ENCODE measurements at regions not wholly inside any gene's neighbourhood (a gene's known extent, or its start where the extent isn't known, plus 50 kb on each side); places are given as distances from the start of the nearest gene placed in this dataset.

DNA sequence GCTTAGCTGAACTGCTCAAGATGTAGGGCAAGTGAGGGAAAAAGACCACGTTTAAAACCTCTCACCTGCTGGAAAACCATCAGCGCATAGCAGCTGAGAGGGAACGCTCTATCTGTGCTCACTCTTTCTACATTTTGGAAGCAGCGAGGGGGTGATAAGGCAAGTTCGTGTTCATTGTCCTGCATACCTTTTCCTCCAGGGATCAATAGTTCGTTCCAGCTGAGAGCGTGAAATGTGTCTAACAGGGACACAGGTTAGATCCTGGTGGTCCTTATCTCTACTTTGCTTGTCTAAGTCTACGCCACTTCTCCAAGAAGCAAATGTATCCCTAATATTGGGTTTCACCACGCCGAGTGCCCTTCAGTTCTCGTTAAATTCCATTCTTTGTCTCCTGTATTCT lies 183.5 kb upstream of the ZFHX3 start:
- no peaks in the 10 kb centered on the region for H3K4me1 Mint-ChIP-seq
- DNase-seq (no peak), ATAC-seq (no peak)
- peaks cover 4% of the 10 kb centered on the region for H3K9me3 Mint-ChIP-seq
- no peak overlapping the region for H3K4me3 Mint-ChIP-seq
- no peaks in the 10 kb centered on the region for H3K27me3 Mint-ChIP-seq
- H3K36me3 Mint-ChIP-seq (ENCODE audit: low read depth): no peaks in the 10 kb centered on the region
- H3K27ac Mint-ChIP-seq: no peak overlapping the region

DNA sequence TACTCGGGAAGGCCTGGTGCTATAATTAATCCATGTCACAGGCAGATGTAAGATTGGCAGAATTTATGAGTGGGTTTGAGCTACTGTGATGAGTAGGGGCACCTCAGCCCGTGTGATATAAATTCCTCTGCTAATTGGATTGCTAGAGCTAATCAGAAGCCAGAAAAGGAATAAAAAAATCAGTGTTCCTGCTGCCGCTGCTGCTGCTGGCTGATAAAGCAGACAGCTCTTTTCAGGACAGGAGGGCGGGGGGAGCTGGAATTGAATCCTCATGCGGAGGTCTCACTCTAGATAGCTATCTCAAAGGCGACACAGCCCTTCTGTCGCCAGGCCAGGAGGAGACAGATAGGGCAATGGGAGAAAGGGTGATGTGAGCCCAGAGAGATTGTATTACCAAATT lies 182.7 kb upstream of the ZFHX3 start:
- Mint-ChIP-seq H3K4me3 (no peak overlapping the region), H3K36me3 (ENCODE audit: low read depth) (no peaks in the 10 kb centered on the region), H3K9me3 (peaks cover 4% of the 10 kb centered on the region), H3K4me1 (no peaks in the 10 kb centered on the region), H3K27ac (no peak overlapping the region), H3K27me3 (peaks cover 2% of the 10 kb centered on the region)
- ATAC-seq (no peak), DNase-seq (no peak)

DNA sequence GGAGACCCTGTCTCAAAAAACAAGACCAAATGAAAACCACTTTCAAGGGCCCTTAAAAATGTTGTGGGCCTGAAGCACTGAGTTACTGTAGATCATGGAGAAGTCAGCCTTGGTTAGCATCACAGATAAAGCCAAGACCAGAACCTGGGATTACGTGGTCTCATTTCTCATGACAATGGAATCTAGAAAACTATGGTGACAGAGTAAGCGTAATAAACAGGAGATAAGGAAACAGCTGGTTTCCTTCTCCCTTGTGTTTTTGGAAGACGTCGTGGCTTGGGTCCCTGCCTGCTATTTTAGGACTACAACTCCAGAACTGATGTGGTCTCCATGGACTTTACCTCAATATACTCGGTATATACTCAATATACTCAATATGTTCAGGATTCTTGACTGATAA lies 180.7 kb upstream of the ZFHX3 start:
- no peak for DNase-seq
- Mint-ChIP-seq H3K36me3 (ENCODE audit: low read depth) (no peaks in the 10 kb centered on the region), H3K9me3 (peaks cover 4% of the 10 kb centered on the region), H3K4me3 (no peak overlapping the region), H3K4me1 (no peaks in the 10 kb centered on the region), H3K27me3 (peaks cover 3% of the 10 kb centered on the region), H3K27ac (no peak overlapping the region)
- no peak for ATAC-seq

DNA sequence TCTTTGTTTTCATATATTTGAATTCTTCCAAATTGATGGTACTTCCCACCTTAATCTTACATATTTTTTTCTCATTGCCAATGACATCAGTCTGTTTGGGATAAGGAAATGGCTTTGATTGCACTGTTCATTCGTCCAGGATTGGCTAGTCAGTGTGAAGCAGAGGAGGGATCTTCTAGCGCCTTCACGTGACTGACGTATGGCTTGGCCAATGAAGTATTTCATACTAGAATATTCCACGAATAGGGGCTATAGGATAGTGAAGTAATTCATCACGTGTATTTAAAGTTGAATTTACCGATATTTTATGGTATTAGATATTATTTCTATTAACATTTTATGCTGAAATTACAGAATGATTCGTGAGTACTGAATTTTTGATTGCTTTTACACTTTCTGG lies 178.7 kb upstream of the ZFHX3 start:
- H3K27ac Mint-ChIP-seq: no peak overlapping the region
- no peak for ATAC-seq

DNA sequence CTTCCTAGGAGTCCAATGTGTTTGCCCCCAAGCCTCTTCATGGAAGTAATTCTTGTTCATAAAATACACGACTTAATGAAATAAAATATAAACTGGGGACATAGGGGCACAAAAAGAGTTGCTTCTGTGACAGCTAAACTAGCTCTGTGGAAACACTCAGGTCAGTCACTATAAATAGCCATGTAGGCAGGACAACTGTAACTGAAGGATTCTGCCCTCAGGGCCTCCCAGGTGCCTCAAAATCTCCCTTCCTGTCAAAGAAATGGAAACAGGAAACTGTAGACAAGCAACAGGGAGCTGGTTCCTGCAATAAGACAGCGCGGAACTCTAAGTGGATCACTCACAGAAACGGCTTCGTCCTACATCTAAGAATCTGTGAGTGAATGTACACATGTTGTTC lies 178.1 kb upstream of the ZFHX3 start:
- H3K27me3 Mint-ChIP-seq: peaks cover 3% of the 10 kb centered on the region
- H3K27ac Mint-ChIP-seq: no peak overlapping the region
- H3K9me3 Mint-ChIP-seq: no peaks in the 10 kb centered on the region
- no peak for DNase-seq
- no peak overlapping the region for H3K4me3 Mint-ChIP-seq
- no peaks in the 10 kb centered on the region for H3K36me3 Mint-ChIP-seq (ENCODE audit: low read depth)
- H3K4me1 Mint-ChIP-seq: no peaks in the 10 kb centered on the region
- ATAC-seq: no peak

More for the DNA sequence above, 178.7 kb upstream of the ZFHX3 start:
- Mint-ChIP-seq H3K4me1 (no peaks in the 10 kb centered on the region), H3K4me3 (no peak overlapping the region), H3K36me3 (ENCODE audit: low read depth) (no peaks in the 10 kb centered on the region), H3K9me3 (no peaks in the 10 kb centered on the region), H3K27me3 (peaks cover 3% of the 10 kb centered on the region)
- no peak for DNase-seq

DNA sequence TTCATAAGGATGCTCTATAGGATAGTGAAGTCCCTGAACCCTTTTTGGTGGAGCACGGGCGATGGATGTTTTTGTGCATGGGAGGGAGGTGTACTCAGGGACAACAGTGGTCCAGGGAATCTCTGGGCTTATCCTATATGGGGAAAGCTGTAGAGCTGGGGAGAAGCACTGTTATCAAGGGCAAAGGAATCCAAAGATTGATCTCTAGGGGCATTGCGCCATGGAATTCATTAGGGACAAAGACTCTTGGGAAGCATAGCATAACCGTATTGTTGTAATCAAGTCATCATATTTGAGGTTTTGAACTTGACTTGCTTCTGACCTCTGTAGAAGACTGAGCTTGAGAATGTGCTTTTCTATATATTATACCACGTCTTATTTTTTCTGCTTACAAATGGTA lies 172.9 kb upstream of the ZFHX3 start:
- Mint-ChIP-seq H3K4me1 (no peaks in the 10 kb centered on the region), H3K27me3 (peaks cover 3% of the 10 kb centered on the region), H3K27ac (no peak overlapping the region), H3K9me3 (no peaks in the 10 kb centered on the region), H3K36me3 (ENCODE audit: low read depth) (no peaks in the 10 kb centered on the region), H3K4me3 (no peak overlapping the region)
- DNase-seq (no peak), ATAC-seq (no peak)

DNA sequence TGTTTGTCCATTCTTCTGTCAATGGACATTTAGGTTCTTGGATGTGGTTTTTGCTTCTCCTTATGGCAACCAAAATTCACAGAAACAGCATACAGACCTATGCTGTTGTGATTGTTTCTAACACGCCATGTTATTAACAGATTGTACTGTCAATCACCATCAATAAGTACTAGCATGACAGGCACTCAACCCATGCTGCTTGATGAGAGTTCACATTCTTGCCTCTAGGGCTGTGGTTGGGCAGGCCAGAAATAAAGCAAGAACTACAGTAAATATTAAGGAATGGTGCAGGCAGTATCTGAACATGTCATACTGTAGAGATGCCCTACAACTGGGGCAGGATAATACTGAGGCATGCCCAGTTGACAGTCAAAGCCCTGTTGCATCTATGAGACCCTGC lies 171.2 kb upstream of the ZFHX3 start:
- DNase-seq: no peak
- ATAC-seq: no peak
- H3K9me3 Mint-ChIP-seq: no peaks in the 10 kb centered on the region
- H3K4me1 Mint-ChIP-seq: no peaks in the 10 kb centered on the region
- H3K27me3 Mint-ChIP-seq: no peaks in the 10 kb centered on the region
- H3K27ac Mint-ChIP-seq: no peak overlapping the region
- H3K36me3 Mint-ChIP-seq (ENCODE audit: low read depth): no peaks in the 10 kb centered on the region
- no peak overlapping the region for H3K4me3 Mint-ChIP-seq

DNA sequence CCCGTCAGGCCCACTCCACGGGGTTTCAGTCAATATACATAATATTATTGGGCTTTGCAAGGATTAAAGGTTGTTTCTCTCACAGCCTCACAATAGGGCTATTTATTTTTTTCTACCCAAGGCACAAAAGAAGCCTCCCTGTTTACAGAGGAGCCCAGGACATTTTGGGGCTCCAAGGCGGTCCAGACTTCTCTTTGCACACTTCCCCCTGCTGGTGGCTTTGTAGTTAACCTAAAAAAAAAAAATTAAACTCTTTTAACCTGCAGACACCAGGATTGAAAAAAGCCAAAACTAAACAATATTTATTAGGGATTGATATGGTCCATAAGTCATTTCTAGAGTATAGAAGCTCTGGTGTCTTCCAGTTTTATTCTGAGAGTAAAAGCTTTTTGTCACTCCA lies 169.7 kb upstream of the ZFHX3 start:
- ATAC-seq: no peak
- Mint-ChIP-seq H3K9me3 (no peaks in the 10 kb centered on the region), H3K4me1 (no peaks in the 10 kb centered on the region), H3K4me3 (no peak overlapping the region), H3K27me3 (no peaks in the 10 kb centered on the region), H3K27ac (no peak overlapping the region), H3K36me3 (ENCODE audit: low read depth) (no peaks in the 10 kb centered on the region)
- no peak for DNase-seq

DNA sequence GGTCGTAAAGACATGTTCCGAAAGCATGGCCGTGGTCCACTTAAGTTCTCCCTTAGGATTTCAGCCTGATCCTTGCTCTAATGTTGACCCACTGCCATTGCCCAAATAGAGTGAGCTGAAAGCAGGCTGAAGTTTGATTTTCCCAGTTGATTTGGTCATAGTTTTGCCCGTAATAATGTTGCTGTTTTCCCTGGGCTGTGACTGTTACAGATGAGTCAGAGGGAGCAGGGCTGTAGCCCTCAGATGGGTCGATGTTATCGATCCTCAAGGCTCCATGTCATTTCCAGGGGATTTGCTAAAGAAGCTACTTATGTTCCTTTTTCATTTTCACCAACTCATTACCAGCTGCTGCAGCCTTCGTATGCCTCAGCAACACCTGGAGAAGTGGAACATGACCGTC lies 169.0 kb upstream of the ZFHX3 start:
- no peaks in the 10 kb centered on the region for H3K27me3 Mint-ChIP-seq
- no peaks in the 10 kb centered on the region for H3K4me1 Mint-ChIP-seq
- H3K27ac Mint-ChIP-seq: no peak overlapping the region
- H3K36me3 Mint-ChIP-seq (ENCODE audit: low read depth): no peaks in the 10 kb centered on the region
- DNase-seq (no peak), ATAC-seq (no peak)
- H3K4me3 Mint-ChIP-seq: no peak overlapping the region
- no peaks in the 10 kb centered on the region for H3K9me3 Mint-ChIP-seq

DNA sequence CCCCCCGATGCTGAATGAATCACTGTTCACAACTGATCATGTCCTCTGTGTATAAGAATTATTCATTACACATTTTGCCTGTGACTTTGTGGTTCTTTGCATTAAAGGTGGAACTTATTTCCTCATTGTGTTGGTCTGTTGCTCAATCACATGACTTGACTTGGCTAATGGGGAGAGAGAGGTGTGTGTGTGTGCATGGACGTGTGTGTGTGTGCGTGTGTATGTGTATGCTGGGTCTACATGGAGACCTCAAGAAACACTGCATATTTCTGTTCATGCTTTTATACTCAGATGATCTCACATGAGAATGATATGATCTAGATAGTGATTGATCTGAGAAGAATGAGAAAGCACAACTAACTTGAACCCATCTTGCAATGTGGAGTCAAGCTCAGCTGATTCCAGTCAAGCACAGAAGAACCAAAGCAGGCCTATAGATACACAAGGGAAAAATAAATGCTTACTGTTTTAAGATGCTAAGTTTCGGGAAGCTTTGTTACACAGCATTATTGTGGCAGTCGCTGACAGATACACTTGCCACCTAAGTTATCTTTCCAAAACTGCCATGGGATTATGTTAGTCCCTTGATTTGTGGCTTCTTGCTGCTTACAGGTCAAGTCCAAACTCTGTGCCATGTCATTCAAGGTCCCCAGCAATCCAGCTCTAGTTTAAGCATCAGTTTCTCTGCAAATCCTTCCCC lies 167.9 kb upstream of the ZFHX3 start:
- Mint-ChIP-seq H3K4me3 (no peak overlapping the region), H3K4me1 (no peaks in the 10 kb centered on the region), H3K9me3 (no peaks in the 10 kb centered on the region), H3K27ac (no peak overlapping the region), H3K27me3 (no peaks in the 10 kb centered on the region), H3K36me3 (ENCODE audit: low read depth) (no peaks in the 10 kb centered on the region)
- DNase-seq (no peak), ATAC-seq (no peak)

DNA sequence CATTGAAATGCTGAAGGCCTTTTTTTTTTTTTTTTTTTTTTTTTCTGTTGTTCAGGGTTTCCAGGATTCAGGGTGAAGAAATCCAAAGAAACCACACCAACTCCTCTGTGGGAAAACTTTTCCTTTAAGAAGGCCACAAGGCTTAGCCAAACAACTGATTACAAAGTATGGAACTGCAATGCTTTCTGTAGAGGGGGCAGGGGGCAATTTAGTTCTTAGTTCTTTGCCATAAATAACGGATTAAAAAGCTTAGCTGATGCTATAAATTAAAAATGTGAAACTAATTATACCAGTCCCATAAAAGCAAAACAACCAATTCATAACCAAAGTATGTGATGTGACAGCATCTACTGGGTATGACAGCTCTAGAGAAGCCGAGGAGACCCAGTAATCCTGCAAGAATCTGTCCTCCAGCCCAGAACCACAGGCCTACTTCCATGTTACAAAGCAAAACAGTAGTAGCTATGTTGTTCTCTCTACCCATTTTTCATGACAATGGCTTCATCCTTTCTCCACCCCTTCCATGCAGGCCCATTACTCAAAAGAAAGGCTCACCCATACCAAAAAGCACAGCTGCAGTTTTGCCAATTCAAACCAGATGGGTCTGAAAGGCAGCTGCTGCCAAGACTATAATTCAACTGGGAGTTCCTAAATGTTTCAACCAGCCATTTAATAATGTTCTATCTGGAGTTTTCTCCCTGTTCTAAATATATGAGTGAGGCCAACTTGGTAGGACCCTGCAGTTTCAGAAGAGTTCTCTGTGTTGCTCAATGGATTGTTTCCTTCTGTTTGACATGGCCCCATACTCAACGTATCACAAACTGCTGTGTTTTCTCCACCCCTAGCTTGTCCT lies 167.1 kb upstream of the ZFHX3 start:
- no peaks in the 10 kb centered on the region for H3K4me1 Mint-ChIP-seq
- no peak overlapping the region for H3K27ac Mint-ChIP-seq
- H3K9me3 Mint-ChIP-seq: no peaks in the 10 kb centered on the region
- no peaks in the 10 kb centered on the region for H3K36me3 Mint-ChIP-seq (ENCODE audit: low read depth)
- DNase-seq (no peak), ATAC-seq (no peak)
- no peak overlapping the region for H3K4me3 Mint-ChIP-seq
- no peaks in the 10 kb centered on the region for H3K27me3 Mint-ChIP-seq

DNA sequence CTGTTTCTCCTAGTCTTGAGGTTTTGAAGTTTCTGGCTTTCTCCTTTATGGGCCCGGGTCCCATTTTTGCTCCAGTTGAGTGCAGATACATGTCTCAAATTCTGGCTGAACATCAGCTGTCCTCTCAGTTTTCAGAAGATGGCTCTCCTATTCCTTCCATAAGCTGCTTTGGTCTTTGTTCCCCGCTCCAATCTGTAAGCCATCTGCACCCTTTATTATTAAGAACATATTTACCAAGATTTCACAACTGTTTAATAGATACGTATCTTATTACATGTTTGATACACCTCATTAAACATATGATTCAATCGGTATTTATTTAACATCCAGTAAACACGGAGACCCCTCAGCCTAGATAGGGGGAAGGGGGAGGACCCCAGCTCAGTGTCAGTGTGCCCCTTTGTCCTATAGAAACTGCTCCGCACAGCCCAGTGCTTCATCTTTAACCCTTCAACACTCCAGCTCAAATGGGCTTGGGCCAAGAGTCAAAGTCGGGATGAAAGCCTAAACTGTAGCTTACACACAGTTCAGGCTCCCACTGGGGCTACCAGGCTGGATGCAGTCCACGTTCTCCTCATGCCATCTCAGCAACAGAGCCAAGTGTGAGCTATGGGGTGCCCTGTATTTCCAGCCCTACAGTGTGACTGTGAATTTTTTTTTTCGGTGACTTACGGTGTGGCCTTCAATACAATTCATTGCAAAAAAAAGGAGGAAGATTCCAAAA lies 166.0 kb upstream of the ZFHX3 start:
- no peaks in the 10 kb centered on the region for H3K36me3 Mint-ChIP-seq (ENCODE audit: low read depth)
- H3K4me3 Mint-ChIP-seq: no peak overlapping the region

DNA sequence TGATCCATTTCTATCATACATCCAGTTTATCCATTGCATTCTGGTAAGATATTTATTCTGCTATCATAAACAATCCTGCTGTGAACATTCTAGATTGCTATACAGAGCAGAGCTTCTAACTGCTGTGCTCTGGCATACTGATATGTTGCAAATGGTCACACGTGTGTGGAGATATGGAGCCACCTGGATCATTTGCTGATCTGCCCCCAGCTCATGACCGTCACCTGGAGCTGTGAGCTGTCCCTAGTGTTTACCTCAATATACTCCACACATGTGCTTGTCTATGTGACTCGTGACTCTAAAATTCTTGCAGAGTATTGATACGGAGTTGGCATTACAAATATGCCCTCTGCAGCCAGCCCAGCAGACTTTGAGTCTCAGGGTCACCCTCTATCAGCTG lies 164.5 kb upstream of the ZFHX3 start:
- Mint-ChIP-seq H3K9me3 (no peaks in the 10 kb centered on the region), H3K27me3 (no peaks in the 10 kb centered on the region), H3K36me3 (ENCODE audit: low read depth) (no peaks in the 10 kb centered on the region), H3K4me1 (no peaks in the 10 kb centered on the region), H3K4me3 (no peak overlapping the region), H3K27ac (no peak overlapping the region)
- ATAC-seq (no peak), DNase-seq (no peak)

More for the DNA sequence above, 166.0 kb upstream of the ZFHX3 start:
- Mint-ChIP-seq H3K9me3 (no peaks in the 10 kb centered on the region), H3K27me3 (no peaks in the 10 kb centered on the region), H3K4me1 (no peaks in the 10 kb centered on the region), H3K27ac (no peak overlapping the region)
- no peak for DNase-seq
- ATAC-seq: no peak

DNA sequence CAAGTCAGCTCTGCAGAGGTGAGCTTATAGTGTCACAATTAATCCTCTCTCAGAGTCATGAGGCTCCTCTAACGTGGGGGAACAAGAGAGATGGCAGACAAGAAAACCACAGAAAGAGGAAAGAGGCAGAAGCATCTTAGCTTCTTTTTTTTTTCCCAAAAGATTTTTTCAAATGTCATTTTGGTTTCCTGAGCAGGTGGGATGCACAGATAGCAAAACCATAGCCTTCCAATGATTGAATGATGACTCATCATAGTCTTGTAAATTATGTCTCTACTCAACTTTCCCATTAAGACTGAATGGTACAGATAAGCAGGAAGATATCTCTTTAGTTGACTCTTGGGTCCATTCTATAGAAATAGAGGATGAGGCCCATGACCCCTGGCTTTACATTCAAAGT lies 162.8 kb upstream of the ZFHX3 start:
- DNase-seq: no peak
- no peak overlapping the region for H3K27ac Mint-ChIP-seq
- H3K4me3 Mint-ChIP-seq: no peak overlapping the region
- H3K4me1 Mint-ChIP-seq: no peaks in the 10 kb centered on the region
- H3K36me3 Mint-ChIP-seq (ENCODE audit: low read depth): no peaks in the 10 kb centered on the region
- H3K27me3 Mint-ChIP-seq: no peaks in the 10 kb centered on the region
- no peak for ATAC-seq
- no peaks in the 10 kb centered on the region for H3K9me3 Mint-ChIP-seq

DNA sequence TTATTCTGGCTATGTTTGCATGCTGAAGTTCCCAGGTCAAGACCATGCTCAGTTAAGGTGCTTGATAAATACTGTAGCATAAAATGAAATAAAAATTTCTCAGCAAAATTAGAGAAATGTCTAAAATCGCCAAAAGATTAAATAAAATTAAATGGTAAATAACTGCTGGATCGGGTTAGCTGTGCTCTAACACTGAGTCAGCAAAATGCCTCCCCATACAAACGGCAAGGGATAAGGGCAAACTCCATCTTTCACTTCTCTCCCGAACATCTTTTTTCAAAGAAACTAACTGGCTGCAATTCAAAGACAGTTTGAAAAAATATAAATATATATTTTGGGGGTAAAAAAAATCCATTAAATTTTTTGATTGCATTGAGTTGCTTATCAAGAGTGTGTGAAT lies 162.2 kb upstream of the ZFHX3 start:
- H3K36me3 Mint-ChIP-seq (ENCODE audit: low read depth): no peaks in the 10 kb centered on the region
- no peaks in the 10 kb centered on the region for H3K27me3 Mint-ChIP-seq
- H3K4me3 Mint-ChIP-seq: no peak overlapping the region
- DNase-seq: no peak
- H3K4me1 Mint-ChIP-seq: no peaks in the 10 kb centered on the region
- ATAC-seq: no peak
- H3K27ac Mint-ChIP-seq: no peak overlapping the region
- H3K9me3 Mint-ChIP-seq: no peaks in the 10 kb centered on the region
